ENCODE measurements at regions not wholly inside any gene's neighbourhood (a gene's known extent, or its start where the extent isn't known, plus 50 kb on each side); places are given as distances from the start of the nearest gene placed in this dataset.

GRCh38 chr17:73831699-73832098 is 187.5 kb upstream of the SDK2 start:
- DNase-seq (ENCODE audit: low spot score) (no peak), ATAC-seq (ENCODE audit: low FRiP score) (no peak)

GRCh38 chr17:73833775-73834488 is 189.7 kb upstream of the SDK2 start:
- DNase-seq (ENCODE audit: low spot score) = no peak
- TF ChIP-seq CTCF (IDR thresholded peaks at IDR 0.05) = no peak
- no peak for ATAC-seq (ENCODE audit: low FRiP score)

More at GRCh38 chr17:73831699-73832098, 187.5 kb upstream of the SDK2 start:
- TF ChIP-seq CTCF (IDR thresholded peaks at IDR 0.05) = no peak

DNA sequence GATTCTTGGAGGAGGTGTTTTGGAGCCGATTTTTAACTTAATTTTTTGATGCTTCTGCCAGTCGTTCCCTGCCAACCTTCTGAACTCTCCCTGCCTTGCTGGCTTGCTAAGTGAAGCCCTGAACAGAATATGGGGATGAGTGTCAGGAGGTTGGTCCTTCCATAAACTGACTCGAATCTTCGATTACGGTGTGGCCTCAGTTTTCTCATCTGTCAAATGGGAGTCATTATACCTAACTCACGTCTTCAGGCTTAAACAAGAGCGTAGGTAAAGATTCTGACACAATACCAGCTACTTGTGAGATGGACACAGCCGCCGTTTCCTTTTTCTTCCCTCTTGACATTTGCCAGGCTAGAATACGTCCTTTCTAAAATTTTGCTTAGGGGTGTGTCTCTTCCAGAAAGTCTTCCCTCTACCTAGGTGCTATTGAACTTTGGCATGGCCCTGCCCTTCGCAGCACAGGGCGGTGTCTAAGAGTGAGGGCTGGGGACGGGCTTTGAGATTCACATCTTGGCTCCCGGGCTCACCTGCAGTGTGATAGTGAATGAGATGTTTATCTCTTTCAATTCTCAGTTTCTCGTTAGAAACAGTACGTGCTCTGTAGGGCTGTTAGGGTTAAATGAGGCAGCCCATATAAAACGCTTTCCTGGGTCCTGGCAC is 190.6 kb upstream of the SDK2 start:
- ATAC-seq (ENCODE audit: low FRiP score) = no peak

GRCh38 chr17:73835605-73836004 is 191.4 kb upstream of the SDK2 start:
- no peak for ATAC-seq (ENCODE audit: low FRiP score)
- no peak for DNase-seq (ENCODE audit: low spot score)
- no peak for TF ChIP-seq CTCF (IDR thresholded peaks at IDR 0.05)

More for the DNA sequence above, 190.6 kb upstream of the SDK2 start:
- no peak for DNase-seq (ENCODE audit: low spot score)
- TF ChIP-seq CTCF (IDR thresholded peaks at IDR 0.05) = no peak

- DNase-seq (ENCODE audit: low spot score) (no peak), ATAC-seq (ENCODE audit: low FRiP score) (no peak)
- no peak for TF ChIP-seq CTCF (IDR thresholded peaks at IDR 0.05)
Measured at GRCh38 chr17:73838815-73839214, 194.6 kb upstream of the SDK2 start.

DNA sequence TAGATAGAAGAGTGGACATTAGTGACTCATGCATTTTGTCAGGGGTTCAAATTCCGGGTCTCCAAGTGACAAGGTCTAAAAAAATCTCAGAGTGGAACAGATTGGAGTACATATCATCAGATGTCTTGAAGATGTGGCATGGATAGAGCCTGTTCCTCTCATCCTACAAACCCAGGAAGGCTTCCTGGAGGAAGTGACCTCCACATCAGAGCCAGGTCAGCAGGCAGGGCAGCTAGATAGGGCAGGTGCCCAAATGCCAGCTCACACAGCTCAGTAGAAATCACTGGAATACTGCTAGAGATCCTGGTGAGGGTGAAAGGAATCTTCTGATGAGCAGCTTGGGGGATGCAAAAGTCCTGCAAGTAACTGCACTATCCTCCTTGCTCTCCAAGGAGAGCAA is 196.6 kb upstream of the SDK2 start:
- ATAC-seq (ENCODE audit: low FRiP score) (no peak), DNase-seq (ENCODE audit: low spot score) (no peak)
- TF ChIP-seq CTCF (IDR thresholded peaks at IDR 0.05) = no peak

All from omental fat pad (tissue), 3 donors.